ENCODE measurements at regions not wholly inside any gene's neighbourhood (a gene's known extent, or its start where the extent isn't known, plus 50 kb on each side); places are given as distances from the start of the nearest gene placed in this dataset.
"Not testable (repeated sequence)": the region's sequence is repeated elsewhere in the genome, so short reads cannot be mapped to it uniquely, and the experiment has no call there.

DNA sequence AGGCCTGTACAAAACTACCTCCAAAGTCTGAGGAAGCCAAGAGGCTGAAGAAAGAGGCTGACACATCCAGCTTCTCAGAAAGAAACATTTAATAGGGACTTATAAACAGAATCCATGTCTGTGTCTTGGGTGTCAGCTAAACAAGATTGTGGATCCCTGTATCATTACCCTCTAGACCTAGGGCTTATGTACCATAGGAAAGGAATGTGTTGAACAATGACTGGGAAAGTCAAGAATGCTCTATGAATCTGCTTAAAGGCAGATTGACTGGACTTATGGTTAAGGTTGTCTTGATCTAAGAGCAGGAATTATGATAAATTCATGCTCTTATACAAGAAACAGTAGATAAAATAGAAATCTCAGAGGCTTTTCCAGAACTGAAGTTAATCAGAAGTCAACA lies 335.7 kb upstream of the RPS23 start:
- ATAC-seq (no peak), DNase-seq (ENCODE audit: missing footprints) (no peak)
- intact Hi-C loops (cut with DNase I): no loop called here

- intact Hi-C loops (cut with DNase I): no loop called here
- DNase-seq (ENCODE audit: missing footprints) (no peak), ATAC-seq (no peak)
These were observed 332.5 kb upstream of the RPS23 start for GRCh38 chr5:82610686-82611085.

GRCh38 chr5:82605441-82605973 lies 327.4 kb upstream of the RPS23 start:
- DNase-seq (ENCODE audit: missing footprints) (peak; percentile 28), ATAC-seq (no peak)
- intact Hi-C loops (cut with DNase I): no loop called here

DNA sequence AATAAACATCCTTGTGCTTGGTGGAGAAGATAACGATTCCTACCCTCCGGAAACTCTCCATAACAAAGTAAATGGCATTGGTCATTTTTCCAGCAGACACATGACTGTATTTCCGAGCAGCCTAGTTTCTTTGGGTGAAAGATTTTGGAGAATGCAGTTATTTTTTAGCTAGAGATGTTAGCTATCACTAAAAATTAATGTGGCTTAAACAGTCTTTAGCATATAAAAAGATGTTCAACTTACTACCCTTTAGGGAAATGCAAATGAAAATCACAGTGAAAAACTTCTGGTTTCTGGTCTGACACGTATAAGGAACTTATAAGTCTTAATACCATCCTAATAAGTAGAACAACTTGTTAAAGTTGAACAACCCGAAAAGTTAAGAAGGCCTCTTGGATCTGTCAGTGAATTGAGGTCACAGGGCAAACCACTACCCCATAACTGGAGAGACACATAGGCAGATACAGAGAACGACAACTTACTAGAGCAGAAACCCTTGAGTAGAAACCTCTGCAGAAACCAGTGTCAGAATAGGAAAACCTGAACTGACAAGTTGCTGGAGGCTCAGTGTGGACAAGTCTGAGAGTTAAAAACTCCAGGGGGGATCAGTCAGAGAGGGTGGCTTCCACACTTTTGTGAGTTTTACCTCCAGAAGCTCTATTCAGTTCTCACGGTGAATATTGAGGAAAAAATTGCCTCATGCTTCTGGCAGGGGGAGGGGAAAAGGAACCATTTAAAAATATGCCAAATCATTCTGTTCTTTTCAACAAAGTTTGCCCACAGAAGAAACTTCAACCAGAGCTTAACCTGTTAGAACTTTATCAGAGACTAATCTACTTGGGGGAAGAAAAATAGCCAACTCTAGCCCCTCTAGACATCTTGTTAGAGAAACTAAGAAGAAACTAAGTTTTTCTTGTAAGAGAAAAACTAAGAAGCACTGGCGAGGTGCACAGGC lies 325.2 kb upstream of the RPS23 start:
- DNase-seq (ENCODE audit: missing footprints) (no peak), ATAC-seq (no peak)
- intact Hi-C loops (cut with DNase I): no loop called here

DNA sequence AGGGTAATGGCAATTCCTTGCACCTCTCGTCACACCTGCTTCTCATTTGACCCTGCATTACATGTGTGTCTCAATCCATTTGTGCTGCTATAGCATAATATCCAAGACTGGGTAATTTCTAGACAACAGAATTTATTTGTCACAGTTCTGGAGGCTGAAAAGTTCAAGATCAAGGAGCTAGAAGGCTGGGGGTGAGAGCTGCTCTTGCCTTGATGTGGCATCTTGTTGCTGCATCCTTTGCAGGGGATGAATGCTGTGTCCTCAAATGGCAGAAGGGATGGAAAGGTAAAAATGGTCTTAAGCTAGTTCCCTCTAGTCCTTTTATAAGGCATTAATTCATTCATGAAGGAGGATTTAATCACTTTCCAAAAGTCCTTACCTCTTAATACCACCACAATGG lies 323.7 kb upstream of the RPS23 start:
- no peak for ATAC-seq
- intact Hi-C loops (cut with DNase I): no loop called here
- DNase-seq (ENCODE audit: missing footprints): no peak

DNA sequence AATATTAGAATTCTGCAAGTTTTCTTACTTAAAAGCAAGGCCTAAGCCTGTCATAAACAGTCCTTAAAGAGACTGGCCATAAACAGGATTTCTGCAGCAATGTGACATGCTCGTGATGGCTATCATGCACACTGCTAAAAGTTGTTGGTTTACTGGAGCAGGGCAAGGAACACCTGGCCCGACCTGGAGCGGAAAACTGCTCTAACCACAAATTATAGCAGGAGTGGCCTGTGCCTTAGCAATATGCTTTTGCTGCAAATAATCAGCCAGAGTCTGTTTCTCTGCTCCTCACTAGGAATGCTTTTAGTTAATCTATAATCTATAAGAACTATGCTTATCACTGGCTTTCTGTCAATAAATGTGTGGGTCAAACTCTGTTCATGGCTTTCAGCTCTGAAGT lies 322.9 kb upstream of the RPS23 start:
- ATAC-seq (no peak), DNase-seq (ENCODE audit: missing footprints) (no peak)
- intact Hi-C loops (cut with DNase I): no loop called here

DNA sequence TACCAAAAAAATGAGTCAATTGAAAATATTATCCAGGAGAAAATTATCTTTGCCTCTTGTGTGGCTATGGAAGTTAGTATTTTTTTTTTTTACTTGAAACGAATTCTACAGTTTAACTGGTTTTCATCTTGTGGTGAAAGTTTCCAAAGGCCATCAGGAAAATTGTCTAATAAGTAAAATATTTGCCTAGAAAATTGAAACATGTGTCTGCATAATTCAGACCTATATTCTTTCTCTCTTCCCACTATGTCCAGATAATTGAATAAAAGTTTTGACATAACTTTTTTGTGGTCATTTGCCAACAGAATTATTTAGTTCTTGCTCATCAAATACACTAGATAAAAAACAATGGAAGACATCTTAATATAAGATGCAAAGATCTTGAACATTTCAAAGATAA lies 321.5 kb upstream of the RPS23 start:
- no peak for DNase-seq (ENCODE audit: missing footprints)
- intact Hi-C loops (cut with DNase I): no loop called here
- no peak for ATAC-seq

DNA sequence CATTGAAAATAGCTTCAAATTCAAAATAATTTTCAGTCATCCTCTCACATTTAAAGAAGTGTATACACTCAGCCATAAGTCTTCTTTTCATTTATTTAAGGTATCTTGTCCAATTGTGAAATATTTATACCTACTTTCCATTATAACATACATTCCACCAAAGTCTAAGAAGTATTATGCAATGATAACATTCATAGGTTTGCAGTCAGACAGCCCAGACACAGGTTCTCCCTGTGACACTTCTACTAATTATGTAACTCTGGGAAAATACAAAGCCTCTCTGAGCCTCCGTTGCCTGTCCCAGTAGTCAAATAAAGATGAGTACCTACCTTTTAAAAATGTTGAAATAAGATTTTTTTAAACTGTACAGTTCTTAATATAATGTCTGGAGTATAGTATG lies 320.9 kb upstream of the RPS23 start:
- DNase-seq (ENCODE audit: missing footprints) (no peak), ATAC-seq (no peak)
- intact Hi-C loops (cut with DNase I): no loop called here

DNA sequence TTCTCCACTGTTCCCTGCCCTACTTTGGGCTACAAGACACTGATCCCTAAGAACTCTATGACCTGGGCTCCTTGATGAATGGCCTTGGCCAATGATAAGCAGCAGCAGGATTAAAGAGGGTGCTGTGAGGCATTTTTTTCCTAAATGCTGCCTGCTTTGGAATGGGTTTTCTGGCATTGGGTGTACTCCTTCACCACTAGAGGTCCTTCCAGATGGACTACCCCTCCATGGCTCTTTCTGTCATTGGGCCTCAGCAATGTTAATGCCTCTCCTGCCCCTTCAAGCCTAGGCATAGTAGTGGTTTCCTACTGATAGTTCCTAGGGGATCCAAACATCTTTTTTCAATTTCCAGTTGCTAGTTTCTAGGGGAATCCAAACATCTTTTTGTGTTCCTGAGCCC lies 319.3 kb upstream of the RPS23 start:
- no peak for ATAC-seq
- intact Hi-C loops (cut with DNase I): no loop called here
- no peak for DNase-seq (ENCODE audit: missing footprints)

DNA sequence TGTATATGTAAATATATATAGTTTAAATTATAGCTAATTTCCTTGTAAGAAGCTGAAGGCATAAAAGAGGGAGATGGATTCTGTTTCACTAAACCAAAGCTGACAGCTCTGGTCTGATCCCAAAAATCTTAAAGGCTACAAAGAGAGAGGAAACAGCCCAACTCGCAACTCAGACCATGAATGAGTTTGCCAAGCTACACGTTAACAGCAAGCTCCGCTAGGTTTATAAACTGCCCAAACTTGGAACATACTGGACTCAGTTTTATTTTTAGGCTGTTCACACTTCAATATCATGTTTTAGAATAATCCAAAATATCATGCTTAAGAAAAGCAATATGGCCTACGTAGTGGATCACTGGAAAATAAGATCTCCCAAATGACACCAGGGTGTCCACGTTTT lies 318.3 kb upstream of the RPS23 start:
- DNase-seq (ENCODE audit: missing footprints) (no peak), ATAC-seq (no peak)
- intact Hi-C loops (cut with DNase I): no loop called here

- ATAC-seq (no peak), DNase-seq (ENCODE audit: missing footprints) (no peak)
- intact Hi-C loops (cut with DNase I): no loop called here
These were observed 317.0 kb upstream of the RPS23 start for GRCh38 chr5:82595113-82595512.

DNA sequence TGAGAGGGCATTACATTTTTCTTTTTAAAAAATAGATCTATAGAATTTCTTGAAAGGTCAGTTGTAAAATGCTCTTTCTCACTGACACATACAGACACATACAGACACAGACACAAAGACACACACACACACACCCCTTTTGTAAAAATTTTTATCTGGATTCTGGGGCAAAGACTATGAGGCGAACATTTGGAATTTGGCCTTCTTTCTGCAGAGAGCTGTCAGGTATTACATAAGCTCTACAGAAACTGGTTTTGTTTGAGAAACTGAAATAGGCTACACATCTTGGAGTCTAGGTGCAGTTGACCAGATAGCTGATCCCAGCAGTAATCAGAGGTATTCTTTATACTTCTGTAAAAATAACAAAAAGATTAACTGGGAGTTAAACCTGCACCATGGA lies 315.9 kb upstream of the RPS23 start:
- ATAC-seq (no peak), DNase-seq (ENCODE audit: missing footprints) (no peak)
- intact Hi-C loops (cut with DNase I): no loop called here

DNA sequence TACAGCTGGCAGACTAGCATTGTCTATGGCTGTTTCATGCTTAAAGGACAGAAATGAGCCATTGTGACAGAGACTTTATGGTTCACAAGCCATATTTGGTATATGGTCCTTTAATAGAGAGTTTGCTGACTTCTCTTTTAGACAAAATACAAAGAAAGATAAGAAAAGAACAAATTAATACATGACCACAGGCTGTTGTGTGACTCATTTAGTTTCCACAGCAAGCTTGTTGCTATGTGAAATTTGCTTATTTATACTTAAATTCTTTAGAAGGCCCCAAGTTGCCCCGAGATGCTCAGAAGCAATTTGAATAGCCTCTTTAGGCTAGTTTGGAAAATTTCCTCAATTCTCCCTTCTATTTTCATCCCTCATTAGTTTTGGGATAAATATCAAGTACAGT lies 315.3 kb upstream of the RPS23 start:
- no peak for ATAC-seq
- no peak for DNase-seq (ENCODE audit: missing footprints)
- intact Hi-C loops (cut with DNase I): no loop called here

DNA sequence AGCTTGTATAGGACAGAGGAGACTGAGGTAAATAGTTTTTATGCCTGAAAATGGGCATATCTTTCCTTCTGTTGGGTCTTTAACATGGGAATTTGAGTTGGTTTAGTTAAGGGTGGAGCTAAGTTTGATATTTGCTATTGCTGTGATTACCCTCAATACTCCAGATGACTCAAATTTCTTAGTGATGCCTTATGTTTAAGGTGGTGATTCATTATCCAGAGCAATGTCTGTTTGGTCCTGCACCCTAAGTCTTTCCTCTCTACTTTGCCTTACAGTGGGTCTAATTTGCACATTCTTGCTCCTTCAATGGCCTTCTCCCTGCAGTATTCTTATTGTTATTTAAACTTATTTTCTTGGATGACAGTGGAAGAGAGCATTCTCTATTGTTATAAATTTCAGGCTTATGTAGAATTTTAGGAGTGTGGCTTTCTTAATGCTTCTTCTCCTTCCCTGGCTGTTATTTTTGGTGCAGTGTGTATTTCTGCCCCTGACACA lies 312.9 kb upstream of the RPS23 start:
- ATAC-seq (no peak), DNase-seq (ENCODE audit: missing footprints) (no peak)
- intact Hi-C loops (cut with DNase I): no loop called here

GRCh38 chr5:82590112-82590511 lies 312.0 kb upstream of the RPS23 start:
- ATAC-seq: no peak
- intact Hi-C loops (cut with DNase I): no loop called here
- DNase-seq (ENCODE audit: missing footprints): no peak

DNA sequence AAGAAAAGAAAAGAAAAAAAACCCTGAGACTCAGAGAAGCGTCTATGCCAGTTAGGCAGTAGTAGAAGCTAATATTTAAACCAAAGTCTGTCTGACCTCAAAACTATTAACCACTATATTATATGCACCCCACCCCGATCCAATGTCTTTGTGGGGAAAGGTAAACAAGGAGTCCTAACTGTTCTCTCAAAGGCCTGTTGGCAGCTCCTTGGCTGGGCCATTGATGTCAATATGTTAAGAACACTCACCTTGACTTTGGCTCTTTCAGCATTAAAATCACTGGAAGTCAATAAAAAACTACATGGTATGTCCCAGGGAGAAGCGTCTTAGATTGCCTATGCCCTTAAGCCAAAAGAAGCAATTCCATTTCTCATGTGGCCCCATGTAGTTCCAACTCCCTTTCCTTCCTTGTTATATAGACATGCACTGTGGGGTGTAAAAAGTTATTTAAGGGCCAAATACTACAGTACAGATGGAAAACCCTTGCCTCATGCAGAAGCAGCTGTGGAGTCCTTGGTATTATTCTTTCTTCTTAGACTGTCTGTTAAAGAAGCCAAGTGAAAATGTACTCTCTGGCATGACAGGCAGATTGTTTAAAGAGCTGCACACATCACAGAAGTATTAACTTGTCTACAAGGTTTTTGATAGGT lies 308.6 kb upstream of the RPS23 start:
- intact Hi-C loops (cut with DNase I): no loop called here
- DNase-seq (ENCODE audit: missing footprints) (no peak), ATAC-seq (no peak)

DNA sequence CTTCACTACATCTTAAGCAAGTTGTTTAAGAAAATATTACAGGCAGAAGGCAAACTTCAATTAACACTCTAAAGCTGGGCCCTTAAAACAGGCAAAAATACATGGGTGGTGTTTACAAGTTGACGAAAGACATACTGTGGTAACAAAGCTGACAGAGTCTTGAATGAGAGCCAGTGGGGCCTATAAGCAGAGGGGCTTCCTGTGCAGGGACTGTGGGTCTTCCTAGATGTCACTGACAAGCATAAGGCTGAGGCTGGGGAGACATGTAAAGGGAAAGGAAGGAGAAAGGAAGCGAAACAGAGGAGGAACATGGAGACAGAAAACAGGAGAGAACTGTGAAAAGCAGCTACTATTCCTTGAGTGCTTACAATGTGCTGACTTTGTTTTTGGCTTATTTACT lies 308.0 kb upstream of the RPS23 start:
- no peak for ATAC-seq
- no peak for DNase-seq (ENCODE audit: missing footprints)
- intact Hi-C loops (cut with DNase I): no loop called here

DNA sequence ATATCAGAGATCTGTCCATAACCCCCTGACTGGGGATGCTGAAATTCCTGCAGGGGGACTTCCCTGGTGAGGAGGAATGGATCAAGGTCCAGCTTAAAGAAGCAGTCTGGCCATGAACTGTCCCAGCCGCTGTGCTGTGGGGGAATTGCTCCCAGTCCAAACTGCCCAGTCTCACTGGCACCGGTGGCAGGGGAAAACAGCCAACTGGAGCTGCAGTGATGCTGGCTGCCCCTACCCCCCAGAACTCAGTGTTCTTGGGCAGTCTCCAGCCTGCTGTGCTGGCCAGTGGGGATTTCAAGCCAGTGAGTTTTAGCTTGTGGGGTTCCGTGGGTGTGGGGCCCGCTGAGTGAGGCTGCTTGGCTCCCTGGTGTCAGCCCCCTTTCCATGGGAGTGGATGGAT lies 306.5 kb upstream of the RPS23 start:
- DNase-seq (ENCODE audit: missing footprints) (peak; percentile 39), ATAC-seq (no peak)
- intact Hi-C loops (cut with DNase I): no loop called here

GRCh38 chr5:82583331-82583730 lies 305.2 kb upstream of the RPS23 start:
- intact Hi-C loops (cut with DNase I); DNase-seq (ENCODE audit: missing footprints); ATAC-seq: not testable (repeated sequence)

DNA sequence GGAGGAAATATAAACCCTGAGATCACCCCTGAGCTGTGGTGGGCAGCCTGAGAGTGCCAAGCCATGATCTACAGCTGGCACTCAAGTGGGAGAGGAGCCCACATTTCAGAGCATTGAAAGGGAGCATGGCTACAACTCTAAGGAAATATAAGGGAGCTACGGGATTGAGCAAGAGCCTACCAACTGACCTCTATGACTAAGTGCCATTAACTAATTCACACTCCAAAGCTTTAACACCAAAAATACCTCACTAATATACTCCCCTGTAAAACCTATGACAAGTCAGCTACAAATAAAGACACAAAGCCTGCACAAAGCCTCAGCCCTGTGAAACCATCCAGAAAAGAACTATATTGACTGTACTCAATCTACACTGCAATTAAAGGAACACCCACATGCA lies 286.8 kb upstream of the RPS23 start:
- ATAC-seq (no peak), DNase-seq (ENCODE audit: missing footprints) (no peak)
- intact Hi-C loops (cut with DNase I): no loop called here
